ENCODE measurements at regions not wholly inside any gene's neighbourhood (a gene's known extent, or its start where the extent isn't known, plus 50 kb on each side); places are given as distances from the start of the nearest gene placed in this dataset.

DNA sequence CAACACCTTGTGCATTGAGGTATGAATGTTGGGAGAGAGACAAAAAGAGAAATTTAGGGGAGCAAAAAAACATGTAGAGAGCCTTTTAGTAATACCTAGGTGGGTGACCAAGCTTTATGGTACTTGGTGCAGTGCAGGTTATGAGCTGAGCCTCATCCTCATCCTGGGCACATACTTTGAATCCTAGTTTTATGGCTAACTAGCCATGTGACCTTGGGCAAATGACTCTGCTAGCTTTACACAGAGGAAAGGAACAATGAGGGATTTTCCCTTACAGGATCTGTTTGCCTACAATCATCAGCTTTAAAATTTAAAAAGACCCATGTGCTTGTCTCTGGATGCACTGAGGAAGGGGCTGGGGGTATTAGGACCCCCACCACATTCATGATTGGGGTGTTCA is 187.8 kb upstream of the ISX start:
- TF ChIP-seq POLR2AphosphoS5 (IDR thresholded peaks at IDR 0.05; ENCODE audit: low read depth, low read length) (no peak), SPI1 (IDR thresholded peaks at IDR 0.05; ENCODE audit: low read depth, low read length) (no peak), PAX5 (IDR thresholded peaks at IDR 0.05; ENCODE audit: insufficient read depth, low read length, severe bottlenecking) (no peak), POU2F2 (IDR thresholded peaks at IDR 0.05; ENCODE audit: low read depth, low read length) (no peak), TAF1 (IDR thresholded peaks at IDR 0.05; ENCODE audit: low read depth, low read length) (no peak), POLR2A (IDR thresholded peaks at IDR 0.05; ENCODE audit: low read depth, low read length) (no peak)
- FAIRE-seq (no peak), DNase-seq (ENCODE audit: insufficient read length, low spot score) (no peak)

DNA sequence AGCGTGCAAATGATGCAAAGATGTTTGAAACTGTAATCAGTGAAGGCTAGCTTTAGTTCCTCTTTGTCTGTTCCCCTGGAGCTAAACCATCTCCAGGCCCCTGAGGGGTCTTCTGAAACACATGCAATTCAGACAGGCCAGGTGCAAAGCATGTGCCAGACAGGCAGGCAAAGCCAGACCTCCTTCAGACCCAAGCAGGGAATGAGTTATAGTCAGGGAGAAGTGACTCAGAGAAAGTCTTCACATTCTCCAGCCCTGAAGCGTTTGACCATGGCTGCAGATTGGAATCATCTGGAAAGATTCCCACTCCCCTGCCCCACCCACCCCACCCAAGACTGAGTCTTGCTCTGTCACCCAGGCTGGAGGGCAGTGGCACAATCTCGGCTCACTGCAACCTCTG is 187.0 kb upstream of the ISX start:
- no peak for FAIRE-seq
- no peak for DNase-seq (ENCODE audit: insufficient read length, low spot score)
- TF ChIP-seq PAX5 (IDR thresholded peaks at IDR 0.05; ENCODE audit: insufficient read depth, low read length, severe bottlenecking) (no peak), POLR2AphosphoS5 (IDR thresholded peaks at IDR 0.05; ENCODE audit: low read depth, low read length) (no peak), TAF1 (IDR thresholded peaks at IDR 0.05; ENCODE audit: low read depth, low read length) (no peak)

GRCh38 chr22:34880662-34881061 is 185.3 kb upstream of the ISX start:
- DNase-seq (ENCODE audit: insufficient read length, low spot score) (no peak), FAIRE-seq (no peak)
- TF ChIP-seq POLR2AphosphoS5 (IDR thresholded peaks at IDR 0.05; ENCODE audit: low read depth, low read length) (no peak), TAF1 (IDR thresholded peaks at IDR 0.05; ENCODE audit: low read depth, low read length) (no peak), PAX5 (IDR thresholded peaks at IDR 0.05; ENCODE audit: insufficient read depth, low read length, severe bottlenecking) (no peak), SPI1 (IDR thresholded peaks at IDR 0.05; ENCODE audit: low read depth, low read length) (no peak)

- DNase-seq (ENCODE audit: insufficient read length, low spot score): no peak
- no peak for FAIRE-seq
- TF ChIP-seq POU2F2 (IDR thresholded peaks at IDR 0.05; ENCODE audit: low read depth, low read length) (no peak), PAX5 (IDR thresholded peaks at IDR 0.05; ENCODE audit: insufficient read depth, low read length, severe bottlenecking) (no peak), POLR2A (IDR thresholded peaks at IDR 0.05; ENCODE audit: low read depth, low read length) (no peak), POLR2AphosphoS5 (IDR thresholded peaks at IDR 0.05; ENCODE audit: low read depth, low read length) (no peak), SPI1 (IDR thresholded peaks at IDR 0.05; ENCODE audit: low read depth, low read length) (no peak), TAF1 (IDR thresholded peaks at IDR 0.05; ENCODE audit: low read depth, low read length) (no peak)
These were observed 184.5 kb upstream of the ISX start for GRCh38 chr22:34881453-34881852.

- no peak for FAIRE-seq
These were observed 180.1 kb upstream of the ISX start for GRCh38 chr22:34885852-34886251.

DNA sequence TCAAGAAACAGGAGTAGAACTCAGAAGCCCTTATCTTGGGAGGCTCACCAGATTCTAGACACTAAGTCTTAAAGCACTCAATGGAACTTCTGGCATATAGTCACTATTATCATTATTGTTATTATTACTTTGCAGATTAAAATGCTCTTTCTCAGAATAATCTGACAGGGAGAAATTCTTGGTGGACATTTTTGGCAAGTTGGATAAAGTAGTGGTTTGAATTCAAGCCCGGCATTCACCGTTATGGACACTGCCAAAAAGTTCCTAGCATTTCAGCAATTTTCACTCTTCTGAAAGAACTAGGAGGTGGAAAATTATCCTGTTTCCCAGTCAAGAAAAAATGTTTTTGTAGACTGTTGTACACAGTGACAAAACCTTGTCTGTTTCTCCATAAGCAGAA is 179.6 kb upstream of the ISX start:
- FAIRE-seq: no peak
- no peak for DNase-seq (ENCODE audit: insufficient read length, low spot score)
- no peak for TF ChIP-seq POLR2AphosphoS5 (IDR thresholded peaks at IDR 0.05; ENCODE audit: low read depth, low read length)

More at GRCh38 chr22:34885852-34886251, 180.1 kb upstream of the ISX start:
- DNase-seq (ENCODE audit: insufficient read length, low spot score): no peak
- TF ChIP-seq POLR2AphosphoS5 (IDR thresholded peaks at IDR 0.05; ENCODE audit: low read depth, low read length): no peak
- TF ChIP-seq TAF1 (IDR thresholded peaks at IDR 0.05; ENCODE audit: low read depth, low read length): no peak
- TF ChIP-seq PAX5 (IDR thresholded peaks at IDR 0.05; ENCODE audit: insufficient read depth, low read length, severe bottlenecking): no peak
- no peak for TF ChIP-seq POU2F2 (IDR thresholded peaks at IDR 0.05; ENCODE audit: low read depth, low read length)
- no peak for TF ChIP-seq POLR2A (IDR thresholded peaks at IDR 0.05; ENCODE audit: low read depth, low read length)
- no peak for TF ChIP-seq SPI1 (IDR thresholded peaks at IDR 0.05; ENCODE audit: low read depth, low read length)

- DNase-seq (ENCODE audit: insufficient read length, low spot score): no peak
- TF ChIP-seq TAF1 (IDR thresholded peaks at IDR 0.05; ENCODE audit: low read depth, low read length) (no peak), POU2F2 (IDR thresholded peaks at IDR 0.05; ENCODE audit: low read depth, low read length) (no peak), PAX5 (IDR thresholded peaks at IDR 0.05; ENCODE audit: insufficient read depth, low read length, severe bottlenecking) (no peak), POLR2AphosphoS5 (IDR thresholded peaks at IDR 0.05; ENCODE audit: low read depth, low read length) (no peak), SPI1 (IDR thresholded peaks at IDR 0.05; ENCODE audit: low read depth, low read length) (no peak), POLR2A (IDR thresholded peaks at IDR 0.05; ENCODE audit: low read depth, low read length) (no peak)
- no peak for FAIRE-seq
These were observed 179.1 kb upstream of the ISX start for GRCh38 chr22:34886812-34887211.

GRCh38 chr22:34897126-34897525 is 168.8 kb upstream of the ISX start:
- DNase-seq (ENCODE audit: insufficient read length, low spot score) (no peak), FAIRE-seq (no peak)
- TF ChIP-seq PAX5 (IDR thresholded peaks at IDR 0.05; ENCODE audit: insufficient read depth, low read length, severe bottlenecking): no peak
- TF ChIP-seq TAF1 (IDR thresholded peaks at IDR 0.05; ENCODE audit: low read depth, low read length): no peak
- TF ChIP-seq POLR2A (IDR thresholded peaks at IDR 0.05; ENCODE audit: low read depth, low read length): no peak
- no peak for TF ChIP-seq SPI1 (IDR thresholded peaks at IDR 0.05; ENCODE audit: low read depth, low read length)
- no peak for TF ChIP-seq POLR2AphosphoS5 (IDR thresholded peaks at IDR 0.05; ENCODE audit: low read depth, low read length)
- no peak for TF ChIP-seq POU2F2 (IDR thresholded peaks at IDR 0.05; ENCODE audit: low read depth, low read length)

GRCh38 chr22:34902335-34902734 is 163.6 kb upstream of the ISX start:
- DNase-seq (ENCODE audit: insufficient read length, low spot score): no peak
- no peak for FAIRE-seq
- TF ChIP-seq POLR2A (IDR thresholded peaks at IDR 0.05; ENCODE audit: low read depth, low read length) (no peak), PAX5 (IDR thresholded peaks at IDR 0.05; ENCODE audit: insufficient read depth, low read length, severe bottlenecking) (no peak), TAF1 (IDR thresholded peaks at IDR 0.05; ENCODE audit: low read depth, low read length) (no peak), SPI1 (IDR thresholded peaks at IDR 0.05; ENCODE audit: low read depth, low read length) (no peak), POU2F2 (IDR thresholded peaks at IDR 0.05; ENCODE audit: low read depth, low read length) (no peak), POLR2AphosphoS5 (IDR thresholded peaks at IDR 0.05; ENCODE audit: low read depth, low read length) (no peak)

GRCh38 chr22:34903416-34903815 is 162.5 kb upstream of the ISX start:
- no peak for DNase-seq (ENCODE audit: insufficient read length, low spot score)

More at GRCh38 chr22:34903416-34903815, 162.5 kb upstream of the ISX start:
- FAIRE-seq: no peak
- no peak for TF ChIP-seq TAF1 (IDR thresholded peaks at IDR 0.05; ENCODE audit: low read depth, low read length)
- no peak for TF ChIP-seq POLR2AphosphoS5 (IDR thresholded peaks at IDR 0.05; ENCODE audit: low read depth, low read length)
- TF ChIP-seq POLR2A (IDR thresholded peaks at IDR 0.05; ENCODE audit: low read depth, low read length): no peak
- no peak for TF ChIP-seq SPI1 (IDR thresholded peaks at IDR 0.05; ENCODE audit: low read depth, low read length)
- TF ChIP-seq POU2F2 (IDR thresholded peaks at IDR 0.05; ENCODE audit: low read depth, low read length): no peak
- TF ChIP-seq PAX5 (IDR thresholded peaks at IDR 0.05; ENCODE audit: insufficient read depth, low read length, severe bottlenecking): no peak
